Activated naive CD4-positive, alpha-beta T cell treated with anti-CD3 and anti-CD28 coated beads, Interleukin-2, amount 50 U/mL, for 72 hours (primary cell): ENCODE measurements at regions not wholly inside any gene's neighbourhood (a gene's known extent, or its start where the extent isn't known, plus 50 kb on each side); places are given as distances from the start of the nearest gene placed in this dataset.

Experiments used
- ATAC-seq, 2 donors: fragments of 150-1000 bp; cut with Tn5 transposase; 2 replicates each; pipeline ENCODE4 v1.10.0; 2021; ENCODE audit warnings: mild to moderate bottlenecking in 2 of 2, moderate library complexity in 2 of 2
- DNase-seq, 2 donors: peaks; one replicate each; pipeline ENCODE4 v3.0.0; 2021 to 2022; ENCODE audit warnings: low spot score in 2 of 2
- H3K27ac Mint-ChIP-seq, 2 donors: one replicate each; pipeline ENCODE4 v1.8.0; 2022; ENCODE audit warnings: mild to moderate bottlenecking in 2 of 2, mixed read lengths in 2 of 2
- H3K36me3 Mint-ChIP-seq, 2 donors: one replicate each; pipeline ENCODE4 v1.8.0; 2022; ENCODE audit warnings: mixed read lengths in 2 of 2
- H3K9me3 Mint-ChIP-seq, 2 donors: one replicate each; pipeline ENCODE4 v1.8.0; 2022; ENCODE audit warnings: mixed read lengths in 2 of 2

DNA sequence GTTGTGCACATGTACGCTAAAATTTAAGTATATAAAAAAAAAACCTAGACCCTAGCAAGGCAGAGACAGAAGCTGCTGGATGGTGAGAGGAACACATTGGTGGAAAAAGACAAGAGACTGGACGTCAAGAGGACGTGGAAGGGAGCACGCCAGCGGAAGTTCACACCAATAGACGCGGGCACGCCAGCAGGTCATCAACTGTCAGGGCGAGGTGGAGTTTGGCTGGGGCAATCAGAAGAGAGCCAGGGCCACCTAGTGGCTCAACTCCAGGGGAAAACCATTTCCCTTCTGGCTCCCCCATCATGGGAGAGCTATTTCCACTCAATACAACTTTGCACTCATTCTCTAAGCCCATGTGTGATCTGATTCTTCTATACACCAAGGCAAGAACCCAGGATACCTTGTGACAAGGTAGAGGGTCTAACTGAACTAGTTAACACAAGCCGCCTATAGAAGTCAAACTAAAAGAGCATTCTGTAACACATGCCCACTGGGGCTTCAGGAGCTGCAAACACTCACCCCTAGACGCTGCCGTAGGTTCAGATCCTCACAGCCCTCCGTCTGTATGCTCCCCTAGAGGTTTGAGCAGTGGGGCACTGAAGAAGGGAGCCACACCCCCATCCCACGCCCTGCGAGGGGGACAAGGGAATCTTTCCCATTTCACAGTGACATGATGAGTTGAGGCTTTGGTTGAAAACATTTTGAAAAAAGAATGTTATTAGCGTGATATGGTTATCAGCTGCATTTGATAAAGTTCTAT is 702.7 kb downstream of the TMTC2 start:
- no peaks in the 10 kb centered on the region for H3K36me3 Mint-ChIP-seq
- DNase-seq = no peak
- H3K9me3 Mint-ChIP-seq = peaks cover 0 to 3% of the 10 kb centered on the region in 2 donors
- H3K27ac Mint-ChIP-seq = no peak overlapping the region
- ATAC-seq = no peak

DNA sequence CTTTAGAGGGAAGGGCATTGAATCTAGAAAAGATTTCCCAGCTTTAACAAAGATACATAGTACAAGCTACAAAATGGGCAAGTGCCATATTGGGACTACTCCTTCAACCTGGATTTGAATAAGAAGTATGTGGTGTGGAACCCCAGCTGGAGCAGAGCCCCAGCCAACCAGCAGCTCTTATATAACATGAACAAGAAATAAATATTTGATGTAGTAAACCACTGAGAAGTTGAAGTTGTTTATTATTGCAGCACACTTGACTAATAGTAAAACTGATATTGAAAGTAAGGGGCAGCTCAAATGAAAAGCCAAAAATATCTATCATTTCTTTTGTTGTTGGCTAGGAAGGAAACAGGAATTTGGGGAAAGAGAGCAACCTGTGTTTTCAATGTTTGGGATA is 701.8 kb downstream of the TMTC2 start:
- Mint-ChIP-seq H3K27ac (no peak overlapping the region), H3K36me3 (no peaks in the 10 kb centered on the region), H3K9me3 (peaks cover 0 to 3% of the 10 kb centered on the region in 2 donors)
- DNase-seq (no peak), ATAC-seq (no peak)

DNA sequence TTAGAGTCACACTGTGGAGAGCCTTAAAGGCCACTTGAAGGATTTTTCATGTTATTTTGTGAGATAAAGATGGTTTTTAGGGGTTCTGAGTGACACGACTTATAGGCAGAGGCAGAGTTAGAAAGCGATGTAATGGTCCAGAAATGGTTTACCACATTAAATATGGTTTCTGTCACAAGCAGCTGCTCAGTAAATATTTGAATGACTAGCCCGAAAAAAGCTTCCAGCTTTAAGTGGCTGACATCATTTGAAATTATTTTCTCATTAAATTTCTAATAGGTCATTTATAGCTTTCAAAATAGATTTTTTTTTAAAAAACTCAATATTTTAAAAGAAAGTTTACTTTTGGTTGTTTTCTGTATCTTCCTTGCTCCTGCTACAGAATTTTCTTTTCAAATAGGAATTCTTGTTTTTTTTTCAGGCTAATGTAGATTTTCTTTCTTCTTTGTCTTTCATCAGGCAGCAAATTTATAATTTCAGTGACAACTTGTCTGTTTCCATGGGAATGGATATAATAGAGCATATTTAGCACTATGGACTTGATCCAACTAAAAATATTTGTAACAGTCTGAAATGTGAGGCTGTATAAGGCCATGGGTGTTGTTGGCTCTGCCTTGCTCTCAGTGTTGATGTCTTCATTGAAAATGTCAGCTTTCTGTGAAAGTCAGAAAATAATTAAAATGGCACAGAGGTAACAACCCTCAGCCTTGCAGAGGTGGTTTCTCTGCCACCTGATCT is 700.0 kb downstream of the TMTC2 start:
- Mint-ChIP-seq H3K9me3 (peaks cover 0 to 3% of the 10 kb centered on the region in 2 donors), H3K27ac (no peak overlapping the region), H3K36me3 (no peaks in the 10 kb centered on the region)
- ATAC-seq = no peak
- no peak for DNase-seq

DNA sequence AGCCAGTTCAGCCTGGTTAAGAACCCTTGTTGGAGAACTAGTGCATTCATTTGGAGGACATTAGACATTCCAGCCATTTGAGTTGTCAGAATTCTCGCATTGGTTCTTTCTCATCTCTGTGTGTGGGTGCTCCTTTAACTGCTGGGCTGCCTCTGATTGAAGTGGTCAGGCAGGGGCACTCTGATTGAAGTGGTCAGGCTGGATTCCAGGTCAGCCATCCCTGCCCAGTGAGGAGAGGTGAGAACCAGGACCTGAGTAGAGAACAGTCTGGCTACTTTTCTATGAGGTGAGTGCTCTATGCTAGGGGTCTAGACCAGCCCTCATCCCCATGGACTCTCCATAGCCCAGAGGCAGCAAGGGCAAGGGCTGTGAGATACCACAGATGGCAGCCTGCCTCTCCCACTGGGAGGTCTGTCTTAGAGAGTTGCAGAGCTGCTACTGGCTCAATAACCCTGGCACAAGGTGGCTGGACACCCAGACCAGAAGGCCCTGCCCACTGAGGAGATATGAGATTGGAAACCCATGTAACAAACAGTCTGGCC is 691.6 kb downstream of the TMTC2 start:
- no peak overlapping the region for H3K27ac Mint-ChIP-seq
- peaks cover 6 to 25% of the 10 kb centered on the region in 2 donors for H3K9me3 Mint-ChIP-seq
- ATAC-seq (no peak), DNase-seq (no peak)
- no peaks in the 10 kb centered on the region for H3K36me3 Mint-ChIP-seq

DNA sequence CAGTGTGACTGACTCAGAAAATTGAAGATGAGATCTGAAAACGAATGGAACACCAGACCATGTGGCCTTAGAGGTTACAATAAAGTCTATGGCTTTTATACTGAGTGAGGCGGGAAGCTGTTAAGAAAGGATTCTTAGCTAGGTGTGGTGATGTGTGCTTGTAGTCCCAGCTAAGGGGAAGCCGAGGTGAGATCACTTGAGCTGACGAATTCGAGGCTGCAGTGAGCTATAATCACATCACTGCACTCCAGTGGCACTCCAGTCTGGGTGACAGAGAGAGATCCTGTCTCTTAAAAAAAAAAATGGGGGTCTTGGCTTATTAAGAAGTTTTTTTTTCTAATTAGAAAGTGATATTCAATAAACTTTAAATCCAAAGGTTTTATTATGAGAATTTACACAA is 678.6 kb downstream of the TMTC2 start:
- Mint-ChIP-seq H3K27ac (no peak overlapping the region), H3K9me3 (no peaks in the 10 kb centered on the region), H3K36me3 (no peaks in the 10 kb centered on the region)
- no peak for DNase-seq
- no peak for ATAC-seq

DNA sequence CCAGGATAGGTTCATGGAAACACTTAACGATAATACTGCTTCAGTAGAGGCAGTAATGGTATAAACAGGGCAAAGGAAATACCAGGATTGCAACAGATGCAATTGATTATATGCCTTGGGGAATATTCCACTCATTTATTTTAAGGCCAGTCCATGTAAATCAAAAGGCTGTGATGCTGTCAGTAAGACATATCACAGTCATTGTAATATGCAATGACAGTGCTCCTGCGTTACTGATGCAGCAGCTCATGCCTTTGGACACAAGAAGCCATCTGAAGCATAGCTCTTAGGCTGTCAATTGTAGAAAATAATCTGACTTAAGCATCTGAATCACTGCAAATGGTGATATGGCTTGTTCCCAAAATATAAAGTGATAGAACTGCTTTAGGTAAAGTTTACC is 674.8 kb downstream of the TMTC2 start:
- no peaks in the 10 kb centered on the region for H3K36me3 Mint-ChIP-seq

DNA sequence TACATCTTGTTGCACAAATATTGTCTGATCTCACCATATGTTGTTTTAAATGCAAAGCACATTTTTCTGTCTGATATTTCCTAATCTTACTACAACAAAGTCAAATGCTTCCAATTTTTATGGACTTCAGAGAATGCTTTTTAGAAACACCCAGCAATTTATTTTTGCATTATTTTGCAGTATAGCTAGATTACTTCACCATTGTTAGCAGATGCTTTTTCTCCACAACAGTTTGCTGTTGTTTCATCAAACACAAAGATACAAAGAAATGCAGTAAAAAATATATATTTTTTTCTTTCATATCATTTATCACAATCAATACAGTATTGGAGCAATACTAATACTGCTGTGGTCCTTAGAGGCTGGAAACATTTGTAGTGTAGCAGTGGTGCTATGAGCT is 674.4 kb downstream of the TMTC2 start:
- ATAC-seq = no peak
- no peaks in the 10 kb centered on the region for H3K36me3 Mint-ChIP-seq
- DNase-seq = no peak
- H3K9me3 Mint-ChIP-seq = no peaks in the 10 kb centered on the region
- no peak overlapping the region for H3K27ac Mint-ChIP-seq

More for the DNA sequence above, 674.8 kb downstream of the TMTC2 start:
- Mint-ChIP-seq H3K9me3 (no peaks in the 10 kb centered on the region), H3K27ac (no peak overlapping the region)
- DNase-seq (no peak), ATAC-seq (no peak)

DNA sequence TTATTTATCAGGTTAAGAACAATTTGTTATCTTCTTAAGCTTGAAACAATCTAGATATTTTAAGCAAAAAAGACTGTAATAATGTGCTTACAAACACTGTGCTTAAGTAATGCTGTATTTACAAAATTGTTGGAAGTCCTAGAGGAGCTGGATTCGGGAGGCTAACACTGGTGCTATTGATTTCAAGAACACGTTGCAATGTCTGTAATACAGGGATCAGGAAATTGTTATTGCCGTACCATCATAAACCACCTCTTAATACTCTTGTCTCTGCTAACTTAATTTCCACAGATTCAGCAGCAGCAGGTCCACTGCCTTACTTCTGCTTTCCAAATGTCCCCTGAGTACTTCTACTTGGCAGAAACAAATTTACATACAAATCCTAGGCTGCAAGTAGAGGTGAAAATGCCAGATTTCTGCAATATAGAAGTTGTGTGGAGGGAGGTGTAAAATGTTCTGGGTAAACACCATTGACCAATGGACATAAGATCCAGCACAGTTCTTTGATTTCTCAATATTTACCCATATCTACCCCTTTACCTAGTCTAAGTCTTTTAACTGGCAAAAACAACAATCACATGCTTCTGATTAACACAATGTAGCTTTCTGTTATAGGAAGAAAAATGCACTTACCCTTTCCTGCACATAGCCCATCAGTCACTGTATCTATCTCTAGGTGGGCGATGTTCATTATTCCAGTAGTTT is 663.4 kb downstream of the TMTC2 start:
- DNase-seq (no peak), ATAC-seq (no peak)
- H3K9me3 Mint-ChIP-seq = no peaks in the 10 kb centered on the region
- H3K27ac Mint-ChIP-seq = no peak overlapping the region
- no peaks in the 10 kb centered on the region for H3K36me3 Mint-ChIP-seq

DNA sequence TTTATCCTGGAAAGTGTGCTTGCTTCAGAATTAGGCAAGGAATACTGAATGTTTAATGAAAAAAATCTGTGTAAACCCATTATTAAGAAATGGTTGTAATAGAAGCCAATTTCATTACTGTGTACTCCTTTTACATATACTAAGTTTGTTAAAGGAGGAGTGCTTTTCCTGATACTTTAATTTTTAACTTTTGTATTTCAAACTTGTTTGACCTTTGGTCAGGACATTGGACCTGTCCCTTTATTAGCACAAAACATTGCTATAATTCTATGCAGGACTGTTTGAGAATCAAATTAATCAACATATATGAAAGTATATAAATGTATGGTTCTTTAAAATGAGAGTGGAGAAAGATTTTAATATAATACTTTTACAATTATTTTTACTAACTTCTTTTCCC is 659.6 kb downstream of the TMTC2 start:
- no peak for ATAC-seq

DNA sequence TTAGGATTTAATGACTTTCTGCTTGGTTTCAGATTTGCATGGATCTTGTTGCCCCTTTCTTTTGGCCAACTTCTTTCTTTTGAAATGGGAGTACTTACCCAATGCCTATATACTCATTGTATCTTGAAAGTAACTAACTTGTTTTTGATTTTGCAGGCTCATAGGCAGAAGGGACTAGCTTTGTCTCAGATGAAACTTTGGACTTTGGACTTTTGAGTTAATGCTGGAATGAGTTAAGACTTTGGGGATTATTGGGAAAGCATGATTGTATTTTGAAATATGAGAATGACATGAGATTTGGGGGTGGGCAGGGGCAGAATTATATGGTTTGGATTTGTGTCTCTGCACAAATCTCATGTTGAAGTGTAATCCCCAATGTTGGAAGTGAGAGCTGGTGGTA is 657.1 kb downstream of the TMTC2 start:
- H3K27ac Mint-ChIP-seq = no peak overlapping the region
- DNase-seq = no peak

More for the DNA sequence above, 659.6 kb downstream of the TMTC2 start:
- Mint-ChIP-seq H3K36me3 (no peaks in the 10 kb centered on the region), H3K9me3 (no peaks in the 10 kb centered on the region), H3K27ac (no peak overlapping the region)
- DNase-seq = no peak

DNA sequence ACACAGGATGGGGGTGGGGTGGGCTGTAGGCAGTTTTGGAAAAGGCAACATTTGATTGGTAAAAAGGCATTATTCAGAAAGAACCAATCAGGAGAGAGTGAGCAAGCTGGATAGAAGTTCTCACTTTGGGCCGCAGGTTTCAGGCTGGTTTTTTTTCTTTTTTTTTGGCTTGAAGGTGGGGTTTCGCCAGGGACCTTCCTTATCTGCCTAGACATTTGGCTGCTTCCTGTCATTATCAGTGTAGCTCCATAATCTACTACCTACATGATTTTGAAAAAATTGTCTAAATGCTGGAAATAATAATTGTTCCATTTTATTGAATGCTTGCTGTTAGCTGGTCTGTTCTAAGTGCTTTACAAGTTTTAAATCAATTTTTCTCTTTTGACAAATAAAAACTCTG is 649.0 kb downstream of the TMTC2 start:
- ATAC-seq = no peak

More for the DNA sequence above, 657.1 kb downstream of the TMTC2 start:
- Mint-ChIP-seq H3K36me3 (no peaks in the 10 kb centered on the region), H3K9me3 (no peaks in the 10 kb centered on the region)
- ATAC-seq = no peak

DNA sequence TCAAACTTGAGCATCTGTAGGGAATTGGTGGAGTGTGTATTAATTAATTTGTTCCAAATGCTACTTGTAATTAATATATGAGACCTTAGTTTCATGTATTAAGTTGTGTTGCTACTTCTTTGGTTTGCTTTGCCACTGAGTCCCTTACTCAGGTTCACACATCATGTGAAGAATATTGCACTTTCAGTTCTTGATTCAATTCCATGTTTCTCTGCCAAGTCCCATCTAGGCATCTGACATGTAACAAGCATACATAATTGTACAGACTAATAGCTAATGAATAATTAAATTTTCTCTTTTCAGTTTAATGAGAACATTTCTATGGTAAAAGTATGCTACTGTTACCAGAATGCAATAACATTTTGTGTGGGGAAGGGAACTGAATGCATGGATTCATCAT is 640.0 kb downstream of the TMTC2 start:
- Mint-ChIP-seq H3K36me3 (no peaks in the 10 kb centered on the region), H3K9me3 (peaks cover 0 to 4% of the 10 kb centered on the region in 2 donors), H3K27ac (no peak overlapping the region)
- ATAC-seq (no peak), DNase-seq (no peak)

More for the DNA sequence above, 649.0 kb downstream of the TMTC2 start:
- Mint-ChIP-seq H3K36me3 (no peaks in the 10 kb centered on the region), H3K27ac (no peak overlapping the region), H3K9me3 (peaks cover 0 to 3% of the 10 kb centered on the region in 2 donors)
- DNase-seq = no peak

DNA sequence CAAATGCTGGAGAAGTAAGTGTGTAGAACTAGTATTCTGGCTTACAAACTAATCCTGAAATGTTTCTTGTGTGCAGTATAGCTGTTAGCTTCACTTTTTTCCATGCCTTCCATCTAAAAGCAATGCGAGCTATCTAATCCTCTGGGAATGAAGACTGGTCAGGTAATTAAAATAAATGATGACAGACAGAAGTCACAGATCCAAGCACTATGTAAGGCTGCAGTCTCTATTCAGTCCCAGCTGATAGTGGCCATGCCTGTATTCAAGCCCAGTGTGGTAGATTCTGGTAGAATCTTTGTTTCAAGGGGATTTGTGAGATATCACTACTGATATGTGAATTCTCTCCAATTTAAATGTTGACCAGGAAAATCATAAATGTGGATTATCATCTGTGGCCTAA is 637.2 kb downstream of the TMTC2 start:
- Mint-ChIP-seq H3K36me3 (no peaks in the 10 kb centered on the region), H3K9me3 (peaks cover 0 to 16% of the 10 kb centered on the region in 2 donors), H3K27ac (no peak overlapping the region)
- no peak for ATAC-seq
- no peak for DNase-seq

DNA sequence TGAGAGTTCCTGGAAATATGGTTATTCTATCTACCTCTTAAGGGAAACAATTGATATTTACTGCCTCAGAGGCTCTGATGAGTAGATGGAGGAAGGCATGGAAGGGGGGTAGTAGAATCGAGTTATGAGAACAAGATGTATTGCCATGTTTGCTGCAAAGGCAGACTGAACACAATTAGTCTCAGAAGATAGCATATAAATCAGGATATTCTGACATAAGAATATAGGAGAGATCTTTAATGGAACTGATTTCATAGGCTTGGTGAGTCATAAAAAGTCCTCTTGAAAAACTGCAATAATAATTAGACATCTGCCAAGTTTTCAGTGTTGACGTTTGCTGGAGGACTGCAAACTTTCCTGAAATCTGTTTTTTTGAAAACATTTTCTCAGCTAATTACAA is 636.1 kb downstream of the TMTC2 start:
- Mint-ChIP-seq H3K9me3 (peaks cover 0 to 16% of the 10 kb centered on the region in 2 donors), H3K27ac (no peak overlapping the region), H3K36me3 (no peaks in the 10 kb centered on the region)
- DNase-seq (no peak), ATAC-seq (no peak)

DNA sequence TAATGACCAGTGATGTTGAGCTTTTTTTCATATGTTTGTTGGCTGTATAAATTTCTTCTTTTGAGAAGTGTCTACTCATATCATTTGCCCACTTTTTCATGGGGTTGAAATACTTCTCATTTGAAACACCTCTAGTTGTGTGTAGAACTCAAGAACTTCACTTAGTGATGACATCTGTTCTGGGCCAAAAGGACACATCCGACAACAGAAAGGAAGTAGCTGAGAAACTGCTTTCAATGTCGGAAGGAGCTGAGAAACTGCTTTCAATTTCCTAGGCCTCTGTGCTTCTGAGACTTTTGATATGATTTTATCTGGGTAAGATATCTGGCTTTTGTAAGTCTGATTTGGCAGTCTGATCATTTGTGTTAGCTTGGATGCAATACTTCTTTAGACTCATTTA is 635.3 kb downstream of the TMTC2 start:
- Mint-ChIP-seq H3K9me3 (peaks cover 0 to 16% of the 10 kb centered on the region in 2 donors), H3K36me3 (no peaks in the 10 kb centered on the region), H3K27ac (no peak overlapping the region)
- DNase-seq (no peak), ATAC-seq (no peak)

DNA sequence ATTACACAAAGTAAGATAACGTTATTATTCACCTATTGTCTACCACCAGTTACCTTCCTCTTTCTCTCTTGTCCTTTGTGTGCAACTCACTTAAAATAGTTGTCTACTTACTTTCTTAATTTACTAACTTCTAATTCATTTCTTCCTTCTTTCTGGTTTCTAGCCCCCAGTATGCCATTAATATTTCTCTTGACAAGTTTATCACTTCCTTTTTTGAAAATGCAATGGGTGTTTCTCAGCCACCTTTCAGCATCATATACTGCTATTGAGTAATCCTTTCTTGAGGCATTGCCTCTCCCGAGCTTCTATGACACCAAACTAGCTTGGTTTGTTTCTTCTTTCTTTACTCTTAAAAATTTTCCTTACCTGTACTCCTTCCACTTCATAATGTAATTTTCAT is 633.6 kb downstream of the TMTC2 start:
- no peaks in the 10 kb centered on the region for H3K36me3 Mint-ChIP-seq
- ATAC-seq (no peak), DNase-seq (no peak)
- peaks cover 4 to 20% of the 10 kb centered on the region in 2 donors for H3K9me3 Mint-ChIP-seq
- no peak overlapping the region for H3K27ac Mint-ChIP-seq
